ENCODE measurements at regions not wholly inside any gene's neighbourhood (a gene's known extent, or its start where the extent isn't known, plus 50 kb on each side); places are given as distances from the start of the nearest gene placed in this dataset.
"Not testable (repeated sequence)": the region's sequence is repeated elsewhere in the genome, so short reads cannot be mapped to it uniquely, and the experiment has no call there.

GRCh38 chr5:74462356-74462755 is 178.2 kb downstream of the ENC1 start:
- no peak for DNase-seq (ENCODE audit: low read depth)

- no peak for DNase-seq (ENCODE audit: low read depth)
These were observed 179.3 kb downstream of the ENC1 start for GRCh38 chr5:74461251-74461650.

- no peak for DNase-seq (ENCODE audit: low read depth)
These were observed 179.8 kb downstream of the ENC1 start for GRCh38 chr5:74460694-74461093.

- no peak for DNase-seq (ENCODE audit: low read depth)
These were observed 180.5 kb downstream of the ENC1 start for GRCh38 chr5:74459984-74460383.

- no peak for DNase-seq (ENCODE audit: low read depth)
These were observed 182.7 kb downstream of the ENC1 start for GRCh38 chr5:74457876-74458275.

- DNase-seq (ENCODE audit: low read depth), result peak; percentile 70
These were observed 186.1 kb downstream of the ENC1 start for GRCh38 chr5:74454263-74455030.

- no peak for DNase-seq (ENCODE audit: low read depth)
These were observed 187.7 kb downstream of the ENC1 start for GRCh38 chr5:74452856-74453255.

GRCh38 chr5:74450095-74450494 is 190.4 kb downstream of the ENC1 start:
- DNase-seq (ENCODE audit: low read depth), result no peak

- DNase-seq (ENCODE audit: low read depth), result no peak
These were observed 193.7 kb downstream of the ENC1 start for GRCh38 chr5:74446725-74447241.

GRCh38 chr5:74442466-74442865 is 198.1 kb downstream of the ENC1 start:
- DNase-seq (ENCODE audit: low read depth), result no peak

GRCh38 chr5:74441616-74442015 is 198.9 kb downstream of the ENC1 start:
- DNase-seq (ENCODE audit: low read depth), result no peak

- DNase-seq (ENCODE audit: low read depth), result no peak
These were observed 200.2 kb downstream of the ENC1 start for GRCh38 chr5:74440341-74440740.

GRCh38 chr5:74437870-74438269 is 202.7 kb downstream of the ENC1 start:
- DNase-seq (ENCODE audit: low read depth), result not testable (repeated sequence)

GRCh38 chr5:74433896-74434829 is 206.4 kb downstream of the ENC1 start:
- no peak for DNase-seq (ENCODE audit: low read depth)

- peak; percentile 17 for DNase-seq (ENCODE audit: low read depth)
These were observed 207.2 kb downstream of the ENC1 start for GRCh38 chr5:74433255-74433895.

- no peak for DNase-seq (ENCODE audit: low read depth)
These were observed 207.8 kb downstream of the ENC1 start for GRCh38 chr5:74432721-74433120.

GRCh38 chr5:74432216-74432615 is 208.3 kb downstream of the ENC1 start:
- DNase-seq (ENCODE audit: low read depth), result no peak

GRCh38 chr5:74431290-74431669 is 209.2 kb downstream of the ENC1 start:
- no peak for DNase-seq (ENCODE audit: low read depth)

GRCh38 chr5:74430631-74431289 is 209.8 kb downstream of the ENC1 start:
- no peak for DNase-seq (ENCODE audit: low read depth)

- no peak for DNase-seq (ENCODE audit: low read depth)
These were observed 211.0 kb downstream of the ENC1 start for GRCh38 chr5:74429495-74429894.

- DNase-seq (ENCODE audit: low read depth), result no peak
These were observed 211.7 kb downstream of the ENC1 start for GRCh38 chr5:74428876-74429275.
